Retinal pigment epithelial cell (primary cell): ENCODE measurements at regions not wholly inside any gene's neighbourhood (a gene's known extent, or its start where the extent isn't known, plus 50 kb on each side); places are given as distances from the start of the nearest gene placed in this dataset.

Experiments used
- DNase-seq: peaks from one replicate; pipeline ENCODE4 v3.0.0-alpha.2; 2010; ENCODE audit warnings: low read depth
- H3K4me3 ChIP-seq: 2 replicates; pipeline ENCODE4 v1.5.1; 2011; ENCODE audit warnings: mild to moderate bottlenecking, low read length, control low read depth, moderate library complexity
- CTCF ChIP-seq: conservative IDR thresholded peaks from 2 replicates; pipeline ENCODE4 v1.5.1; 2011; ENCODE audit warnings: low read depth, low read length, control low read depth, inconsistent platforms

- no peak overlapping the region for H3K4me3 ChIP-seq
- no peak for TF ChIP-seq CTCF
- no peak for DNase-seq
These were observed 139.0 kb upstream of the SLC35B3 start for GRCh38 chr6:8574311-8574710.

GRCh38 chr6:8570256-8570920, 135.0 kb upstream of the SLC35B3 start:
- no peak for TF ChIP-seq CTCF
- no peak overlapping the region for H3K4me3 ChIP-seq
- DNase-seq, result no peak

GRCh38 chr6:8562125-8562524, 126.8 kb upstream of the SLC35B3 start:
- DNase-seq, result no peak
- H3K4me3 ChIP-seq, result no peak overlapping the region
- no peak for TF ChIP-seq CTCF

GRCh38 chr6:8558953-8559352, 123.6 kb upstream of the SLC35B3 start:
- DNase-seq, result no peak
- H3K4me3 ChIP-seq, result no peak overlapping the region
- no peak for TF ChIP-seq CTCF

GRCh38 chr6:8557014-8557748, 121.8 kb upstream of the SLC35B3 start:
- no peak for TF ChIP-seq CTCF
- DNase-seq, result no peak
- no peak overlapping the region for H3K4me3 ChIP-seq

GRCh38 chr6:8556370-8557013, 121.1 kb upstream of the SLC35B3 start:
- no peak for TF ChIP-seq CTCF
- DNase-seq, result no peak

More at GRCh38 chr6:8556370-8557013, 121.1 kb upstream of the SLC35B3 start:
- no peak overlapping the region for H3K4me3 ChIP-seq
